Smooth muscle cell (in vitro differentiated cells): ENCODE measurements at regions not wholly inside any gene's neighbourhood (a gene's known extent, or its start where the extent isn't known, plus 50 kb on each side); places are given as distances from the start of the nearest gene placed in this dataset.
"Not testable (repeated sequence)": the region's sequence is repeated elsewhere in the genome, so short reads cannot be mapped to it uniquely, and the experiment has no call there.

Experiments used
- DNase-seq: peaks from one replicate; lab custom pipeline; 2025; ENCODE audit not compliant: unreplicated experiment; lab: John Stamatoyannopoulos, UW
- H2AFZ ChIP-seq: fragments of 200-600 bp; sonication (generic); 2 replicates; pipeline ENCODE4 v1.6.0; 2016; ENCODE audit warnings: antibody characterized with exemption, low read depth, mild to moderate bottlenecking
- H3F3A ChIP-seq: fragments of 200-600 bp; sonication (generic); 2 replicates; pipeline ENCODE4 v1.6.0; 2017; ENCODE audit warnings: antibody characterized with exemption, low read depth
- H3K27ac ChIP-seq: fragments of 200-600 bp; sonication (generic); 2 replicates; pipeline ENCODE4 v1.5.1; 2016; ENCODE audit warnings: low read depth, mild to moderate bottlenecking
- H3K27me3 ChIP-seq: fragments of 200-600 bp; sonication (generic); 2 replicates; pipeline ENCODE4 v1.6.1; 2016; ENCODE audit warnings: low read depth, mild to moderate bottlenecking
- H3K36me3 ChIP-seq: fragments of 200-600 bp; sonication (generic); 2 replicates; pipeline ENCODE4 v1.5.1; 2016; ENCODE audit warnings: low read depth
- H3K4me1 ChIP-seq: fragments of 200-600 bp; sonication (generic); 2 replicates; pipeline ENCODE4 v1.5.1; 2016; ENCODE audit warnings: low read depth
- H3K4me2 ChIP-seq: fragments of 200-600 bp; sonication (generic); 2 replicates; pipeline ENCODE4 v1.6.0; 2016; ENCODE audit warnings: mild to moderate bottlenecking
- H3K4me3 ChIP-seq: fragments of 200-600 bp; sonication (generic); 2 replicates; pipeline ENCODE4 v1.5.1; 2016; ENCODE audit warnings: mild to moderate bottlenecking
- H3K79me2 ChIP-seq: fragments of 200-600 bp; sonication (generic); 2 replicates; pipeline ENCODE4 v1.6.0; 2016; ENCODE audit warnings: low read depth, mild to moderate bottlenecking
- H3K9ac ChIP-seq: fragments of 200-600 bp; sonication (generic); 2 replicates; pipeline ENCODE4 v1.6.0; 2016; ENCODE audit warnings: low read depth
- H3K9me3 ChIP-seq: fragments of 200-600 bp; sonication (generic); replicated peaks from 2 replicates; pipeline ENCODE4 v1.5.1; 2016; ENCODE audit warnings: low read depth
- H4K20me1 ChIP-seq: fragments of 200-600 bp; sonication (generic); 2 replicates; pipeline ENCODE4 v1.6.0; 2016; ENCODE audit warnings: low read depth
- CTCF ChIP-seq: fragments of 200-600 bp; sonication (generic); IDR thresholded peaks from 2 replicates; pipeline ENCODE4 v1.5.1; 2017; ENCODE audit warnings: borderline replicate concordance, mild to moderate bottlenecking, antibody characterized with exemption; ENCODE audit not compliant: insufficient read depth, poor library complexity, severe bottlenecking
- WGBS: methylation state at CpG from one replicate; pipeline ENCODE4 v1.1.7; 2016; ENCODE audit warnings: low lambda C conversion rate; 5-methylcytosine and 5-hydroxymethylcytosine counted together

- H2AFZ ChIP-seq, result no peak overlapping the region
- TF ChIP-seq CTCF, result no peak
Observed at GRCh38 chrX:137164329-137164728, 130.5 kb upstream of the GPR101 start.

DNA sequence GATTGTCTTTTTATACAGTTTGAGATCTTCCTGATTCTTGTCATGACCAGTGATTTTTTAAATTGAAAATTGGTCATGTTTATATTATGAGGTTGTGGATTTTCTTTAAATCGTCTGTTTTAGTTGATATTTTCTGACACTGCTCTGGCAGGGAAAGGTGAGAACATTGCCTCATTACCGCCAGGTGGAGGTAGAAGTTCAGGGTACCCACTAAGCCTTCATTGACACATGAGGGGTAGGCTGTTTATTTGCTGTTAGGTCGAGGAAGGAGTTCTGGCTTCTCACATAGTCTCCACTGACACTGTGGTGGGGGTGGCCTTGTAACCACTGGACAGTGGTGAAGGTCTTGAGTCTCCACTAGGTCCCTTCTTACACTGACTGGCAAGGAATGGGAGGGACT, 117.6 kb upstream of the GPR101 start:
- 32% methylated on average over 3 of the region's 3 CpGs for WGBS
- no peak for TF ChIP-seq CTCF

More at GRCh38 chrX:137164329-137164728, 130.5 kb upstream of the GPR101 start:
- H3K36me3 ChIP-seq, result no peaks in the 10 kb centered on the region
- 45% methylated on average over 3 of the region's 3 CpGs for WGBS
- no peak overlapping the region for H3K27ac ChIP-seq
- no peaks in the 10 kb centered on the region for H3K27me3 ChIP-seq
- H3K4me2 ChIP-seq, result no peak overlapping the region
- H4K20me1 ChIP-seq, result no peaks in the 10 kb centered on the region
- H3K4me3 ChIP-seq, result no peak overlapping the region
- H3K79me2 ChIP-seq, result no peaks in the 10 kb centered on the region
- H3K4me1 ChIP-seq, result no peaks in the 10 kb centered on the region
- no peaks in the 10 kb centered on the region for H3F3A ChIP-seq
- no peak for DNase-seq
- no peak overlapping the region for H3K9ac ChIP-seq
- no peaks in the 10 kb centered on the region for H3K9me3 ChIP-seq

GRCh38 chrX:137143864-137144263, 110.1 kb upstream of the GPR101 start:
- H2AFZ ChIP-seq, result no peak overlapping the region
- no peaks in the 10 kb centered on the region for H3K27me3 ChIP-seq
- H3F3A ChIP-seq, result no peaks in the 10 kb centered on the region
- no peaks in the 10 kb centered on the region for H3K4me1 ChIP-seq
- H3K9ac ChIP-seq, result no peak overlapping the region
- H3K9me3 ChIP-seq, result no peaks in the 10 kb centered on the region
- no peak for TF ChIP-seq CTCF
- H3K36me3 ChIP-seq, result no peaks in the 10 kb centered on the region
- no peaks in the 10 kb centered on the region for H4K20me1 ChIP-seq
- no peak overlapping the region for H3K4me2 ChIP-seq
- no peak overlapping the region for H3K4me3 ChIP-seq
- DNase-seq, result no peak
- no peak overlapping the region for H3K27ac ChIP-seq
- no peaks in the 10 kb centered on the region for H3K79me2 ChIP-seq
- 62% methylated on average over 5 of the region's 5 CpGs for WGBS

More for the DNA sequence above, 117.6 kb upstream of the GPR101 start:
- H3K79me2 ChIP-seq, result no peaks in the 10 kb centered on the region
- H3K36me3 ChIP-seq, result no peaks in the 10 kb centered on the region
- H3K9me3 ChIP-seq, result no peaks in the 10 kb centered on the region
- H3K4me2 ChIP-seq, result no peak overlapping the region
- H2AFZ ChIP-seq, result no peak overlapping the region
- H3K4me3 ChIP-seq, result no peak overlapping the region
- no peak for DNase-seq
- no peak overlapping the region for H3K27ac ChIP-seq
- H3K9ac ChIP-seq, result no peak overlapping the region
- no peaks in the 10 kb centered on the region for H3K4me1 ChIP-seq
- H4K20me1 ChIP-seq, result no peaks in the 10 kb centered on the region
- no peaks in the 10 kb centered on the region for H3F3A ChIP-seq
- no peaks in the 10 kb centered on the region for H3K27me3 ChIP-seq

DNA sequence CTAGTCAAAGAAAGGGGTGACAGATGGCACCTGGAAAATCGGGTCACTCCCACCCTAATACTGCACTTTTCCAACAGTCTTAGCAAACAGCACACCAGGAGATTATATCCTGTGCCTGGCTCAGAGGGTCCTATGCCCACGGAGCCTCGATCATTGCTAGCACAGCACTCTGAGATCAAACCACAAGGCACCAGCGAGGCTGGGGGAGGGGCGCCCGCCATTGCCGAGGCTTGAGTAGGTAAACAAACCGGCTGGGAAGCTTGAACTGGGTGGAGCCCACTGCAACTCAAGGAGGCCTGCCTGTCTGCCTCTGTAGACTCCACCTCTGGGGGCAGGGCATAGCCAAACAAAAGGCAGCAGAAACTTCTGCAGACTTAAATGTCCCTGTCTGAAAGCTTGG, 88.9 kb upstream of the GPR101 start:
- not testable (repeated sequence) for H3K27ac ChIP-seq, H3K9ac ChIP-seq

More for the DNA sequence above, 88.9 kb upstream of the GPR101 start:
- not testable (repeated sequence) for H3K4me1 ChIP-seq, H3K4me2 ChIP-seq, DNase-seq, H3K36me3 ChIP-seq, H3K79me2 ChIP-seq, H3K9me3 ChIP-seq, H3K27me3 ChIP-seq, H2AFZ ChIP-seq, H4K20me1 ChIP-seq, H3K4me3 ChIP-seq, H3F3A ChIP-seq
- WGBS, result 91% methylated on average over 8 of the region's 8 CpGs
